ENCODE measurements at regions not wholly inside any gene's neighbourhood (a gene's known extent, or its start where the extent isn't known, plus 50 kb on each side); places are given as distances from the start of the nearest gene placed in this dataset.

DNA sequence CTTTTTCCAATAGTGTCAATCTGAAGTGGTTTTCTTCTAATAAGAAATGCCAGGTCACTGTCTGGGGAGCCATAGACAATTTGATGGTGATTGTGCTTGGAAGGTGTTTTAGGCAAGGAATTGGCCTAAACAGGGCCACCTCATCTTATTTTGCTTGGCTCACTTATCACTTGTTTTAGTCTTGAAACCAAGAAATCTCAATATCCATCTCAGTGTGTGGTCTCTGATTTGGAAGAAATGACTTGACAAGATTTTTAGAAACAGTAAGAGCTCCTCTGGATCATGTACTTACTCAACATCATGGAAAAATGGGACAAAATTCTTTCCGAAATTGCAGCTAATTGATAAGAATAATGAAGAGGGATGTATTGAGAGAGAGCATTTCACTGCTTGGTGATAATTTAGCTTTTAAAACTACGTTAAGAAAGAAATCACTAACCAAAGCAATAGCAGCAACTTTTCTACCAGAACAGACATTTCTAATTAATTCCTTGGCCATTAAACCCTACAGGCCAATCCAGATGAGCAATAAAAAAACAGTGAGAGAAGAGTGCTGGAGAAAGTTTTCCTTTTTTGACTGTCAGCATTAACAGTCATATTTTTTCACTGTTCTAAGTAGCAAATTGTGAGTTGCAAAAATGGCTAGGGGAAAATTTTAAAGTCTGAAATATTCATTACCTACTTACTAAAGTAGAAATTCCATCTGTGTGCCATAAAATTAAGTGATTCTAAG is 157.3 kb downstream of the AEBP2 start:
- Histone ChIP-seq H3K27ac (ENCODE audit: low read depth in 1 of 2, low read length in 2 of 2) (no peak overlapping the region), H3K4me3 (ENCODE audit: low read length) (no peak overlapping the region), H3K4me1 (ENCODE audit: insufficient read depth, low read length) (no peaks in the 10 kb centered on the region), H3K27me3 (ENCODE audit: control insufficient read depth in 1 of 2, insufficient read depth in 2 of 2, low read length in 2 of 2) (no peaks in the 10 kb centered on the region), H3K9me3 (ENCODE audit: control insufficient read depth in 1 of 2, insufficient read depth in 1 of 2, low read length in 2 of 2) (no peaks in the 10 kb centered on the region), H3K36me3 (ENCODE audit: insufficient read depth, low read length) (no peaks in the 10 kb centered on the region)
- ChIA-PET CTCF (interaction anchor here (1.5 kb wide), 1 partner anchor 13 kb away, joined by 4 read pairs; no protein-coding TSS in a partner anchor), POLR2A (interaction anchor here (0.5 kb wide), 1 partner anchor 165 kb away, joined by 3 read pairs; no protein-coding TSS in a partner anchor)
- H3K36me3 Mint-ChIP-seq (ENCODE audit: low read depth): no peaks in the 10 kb centered on the region
- ATAC-seq (ENCODE audit: poor library complexity): no peak
- intact Hi-C loops (cut with DNase I, micrococcal nuclease): no loop called here
- H3K9me3 Mint-ChIP-seq: no peaks in the 10 kb centered on the region
- H3K4me1 Mint-ChIP-seq (ENCODE audit: low read depth): no peaks in the 10 kb centered on the region
- TF ChIP-seq, protein P1, sequence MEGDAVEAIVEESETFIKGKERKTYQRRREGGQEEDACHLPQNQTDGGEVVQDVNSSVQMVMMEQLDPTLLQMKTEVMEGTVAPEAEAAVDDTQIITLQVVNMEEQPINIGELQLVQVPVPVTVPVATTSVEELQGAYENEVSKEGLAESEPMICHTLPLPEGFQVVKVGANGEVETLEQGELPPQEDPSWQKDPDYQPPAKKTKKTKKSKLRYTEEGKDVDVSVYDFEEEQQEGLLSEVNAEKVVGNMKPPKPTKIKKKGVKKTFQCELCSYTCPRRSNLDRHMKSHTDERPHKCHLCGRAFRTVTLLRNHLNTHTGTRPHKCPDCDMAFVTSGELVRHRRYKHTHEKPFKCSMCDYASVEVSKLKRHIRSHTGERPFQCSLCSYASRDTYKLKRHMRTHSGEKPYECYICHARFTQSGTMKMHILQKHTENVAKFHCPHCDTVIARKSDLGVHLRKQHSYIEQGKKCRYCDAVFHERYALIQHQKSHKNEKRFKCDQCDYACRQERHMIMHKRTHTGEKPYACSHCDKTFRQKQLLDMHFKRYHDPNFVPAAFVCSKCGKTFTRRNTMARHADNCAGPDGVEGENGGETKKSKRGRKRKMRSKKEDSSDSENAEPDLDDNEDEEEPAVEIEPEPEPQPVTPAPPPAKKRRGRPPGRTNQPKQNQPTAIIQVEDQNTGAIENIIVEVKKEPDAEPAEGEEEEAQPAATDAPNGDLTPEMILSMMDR (IDR thresholded peaks at IDR 0.05): no peak
- H3K27me3 Mint-ChIP-seq: no peaks in the 10 kb centered on the region
- no peak overlapping the region for H3K27ac Mint-ChIP-seq
- DNase-seq: no peak
- H3K4me3 Mint-ChIP-seq: no peak overlapping the region

DNA sequence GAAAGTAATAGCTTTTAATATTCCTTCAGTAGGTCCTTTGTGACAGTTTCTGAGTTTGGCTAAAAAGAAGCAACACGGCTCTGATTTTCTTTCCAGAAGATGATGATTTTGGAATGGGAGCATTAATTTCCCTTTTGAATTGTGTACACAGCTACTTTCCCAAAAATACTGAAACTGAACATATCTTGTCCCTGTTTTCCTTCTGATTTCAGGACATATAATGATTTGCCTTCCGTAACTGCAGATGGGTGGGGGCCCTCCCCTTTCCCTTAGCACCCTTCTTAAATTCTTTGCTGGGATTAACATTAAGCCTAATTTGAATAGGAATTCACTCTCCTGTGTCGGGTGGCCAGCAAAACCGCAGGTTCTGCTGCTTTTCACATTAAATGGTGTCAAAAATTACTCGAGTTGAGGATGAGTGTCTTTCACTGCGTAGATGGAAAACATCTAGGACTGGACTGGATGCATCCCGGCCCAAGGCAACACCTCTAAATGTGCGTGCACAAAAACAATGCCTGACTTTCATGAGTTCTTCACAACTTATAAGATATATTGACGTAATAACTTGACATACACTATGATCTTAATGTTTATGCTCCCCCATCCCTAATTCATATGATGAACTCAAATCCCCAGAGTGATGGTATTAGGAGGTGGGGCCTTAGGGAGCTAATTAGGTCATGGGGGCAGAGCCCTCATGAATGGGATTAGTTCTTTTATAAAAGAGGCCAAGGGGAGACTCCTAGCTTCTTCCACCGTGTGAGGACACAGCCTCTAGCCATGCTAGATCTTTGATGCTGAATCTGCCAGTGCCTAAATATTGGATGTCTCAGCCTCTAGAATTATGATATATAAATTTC is 158.1 kb downstream of the AEBP2 start:
- CTCF ChIA-PET: interaction anchor here (1.5 kb wide), 1 partner anchor 14 kb away, joined by 4 read pairs; no protein-coding TSS in a partner anchor
- Histone ChIP-seq H3K27ac (ENCODE audit: low read depth in 1 of 2, low read length in 2 of 2) (no peak overlapping the region), H3K4me1 (ENCODE audit: insufficient read depth, low read length) (no peaks in the 10 kb centered on the region), H3K27me3 (ENCODE audit: control insufficient read depth in 1 of 2, insufficient read depth in 2 of 2, low read length in 2 of 2) (no peaks in the 10 kb centered on the region), H3K36me3 (ENCODE audit: insufficient read depth, low read length) (no peaks in the 10 kb centered on the region), H3K9me3 (ENCODE audit: control insufficient read depth in 1 of 2, insufficient read depth in 1 of 2, low read length in 2 of 2) (no peaks in the 10 kb centered on the region), H3K4me3 (ENCODE audit: low read length) (no peak overlapping the region)
- TF ChIP-seq, protein P1 (IDR thresholded peaks at IDR 0.05): no peak
- POLR2A ChIA-PET: no interaction called here
- H3K9me3 Mint-ChIP-seq: no peaks in the 10 kb centered on the region
- no peaks in the 10 kb centered on the region for H3K27me3 Mint-ChIP-seq
- no peak overlapping the region for H3K4me3 Mint-ChIP-seq
- H3K4me1 Mint-ChIP-seq (ENCODE audit: low read depth): no peaks in the 10 kb centered on the region
- intact Hi-C loops (cut with DNase I, micrococcal nuclease): no loop called here
- H3K27ac Mint-ChIP-seq: no peak overlapping the region
- H3K36me3 Mint-ChIP-seq (ENCODE audit: low read depth): no peaks in the 10 kb centered on the region
- DNase-seq (no peak), ATAC-seq (ENCODE audit: poor library complexity) (no peak)

DNA sequence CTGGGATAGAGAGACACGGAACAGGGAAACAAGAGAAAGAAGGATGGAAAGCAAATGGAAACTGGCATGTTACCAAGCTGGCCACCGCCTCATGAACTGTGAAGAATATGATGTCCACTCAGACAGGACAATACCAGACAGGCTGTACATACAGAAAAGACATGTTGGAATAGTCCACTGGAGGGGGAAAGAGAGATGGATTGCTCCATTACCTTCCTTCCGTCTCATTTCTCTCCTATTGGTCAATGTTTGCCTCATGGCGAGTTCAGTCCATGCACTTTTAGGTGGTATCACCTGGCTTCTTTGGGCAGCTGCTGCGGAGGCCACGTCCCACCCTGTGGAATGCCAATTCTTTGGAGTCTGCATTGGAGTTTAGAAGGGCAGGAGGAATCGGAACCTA is 166.4 kb downstream of the AEBP2 start:
- Histone ChIP-seq H3K4me1 (ENCODE audit: insufficient read depth, low read length) (no peaks in the 10 kb centered on the region), H3K27ac (ENCODE audit: low read depth in 1 of 2, low read length in 2 of 2) (no peak overlapping the region), H3K9me3 (ENCODE audit: control insufficient read depth in 1 of 2, insufficient read depth in 1 of 2, low read length in 2 of 2) (no peaks in the 10 kb centered on the region), H3K36me3 (ENCODE audit: insufficient read depth, low read length) (no peaks in the 10 kb centered on the region), H3K27me3 (ENCODE audit: control insufficient read depth in 1 of 2, insufficient read depth in 2 of 2, low read length in 2 of 2) (no peaks in the 10 kb centered on the region), H3K4me3 (ENCODE audit: low read length) (no peak overlapping the region)
- CTCF ChIA-PET: interaction anchor here (0.7 kb wide), 1 partner anchor 38 kb away, joined by 4 read pairs; no protein-coding TSS in a partner anchor
- DNase-seq: no peak
- TF ChIP-seq, protein P1 (IDR thresholded peaks at IDR 0.05): no peak
- POLR2A ChIA-PET: no interaction called here
- H3K9me3 Mint-ChIP-seq: peaks cover 7% of the 10 kb centered on the region
- H3K27ac Mint-ChIP-seq: no peak overlapping the region
- H3K4me1 Mint-ChIP-seq (ENCODE audit: low read depth): no peaks in the 10 kb centered on the region
- no peak for ATAC-seq (ENCODE audit: poor library complexity)
- H3K36me3 Mint-ChIP-seq (ENCODE audit: low read depth): peaks cover 13% of the 10 kb centered on the region
- H3K27me3 Mint-ChIP-seq: no peaks in the 10 kb centered on the region
- H3K4me3 Mint-ChIP-seq: no peak overlapping the region
- intact Hi-C loops (cut with DNase I, micrococcal nuclease): no loop called here

All from CD4-positive, alpha-beta T cell (primary cell).